OCI-LY7 (cell line): ENCODE measurements at regions not wholly inside any gene's neighbourhood (a gene's known extent, or its start where the extent isn't known, plus 50 kb on each side); places are given as distances from the start of the nearest gene placed in this dataset.

ENCODE experiments used
- BruUV-seq: library from RNA; stranded (reverse); fragments of 400-500 nt; replicated peaks from 2 replicates; lab custom pipeline; 2021; lab: Mats Ljungman, UMichigan
- CTCF ChIA-PET: fragments of 300-600 bp; sonication (Branson Sonifier 250); formaldehyde crosslinking; loops from one replicate; lab custom pipeline; 2022; ENCODE audit warnings: antibody characterized with exemption; ENCODE audit not compliant: unreplicated experiment; lab: Charles Lee
- POLR2A ChIA-PET: fragments of 300-600 bp; sonication (Branson Sonifier 250); formaldehyde crosslinking; loops from one replicate; lab custom pipeline; 2022; ENCODE audit warnings: antibody characterized with exemption; lab: Charles Lee
- DNase-seq: peaks from one replicate; pipeline ENCODE4 v3.0.0-alpha.2; 2015; ENCODE audit warnings: low spot score
- H2AFZ ChIP-seq: fragments of 200-600 bp; sonication (generic), shearing (Covaris generic); 2 replicates; pipeline ENCODE4 v1.6.1; 2014; ENCODE audit warnings: mild to moderate bottlenecking, antibody characterized with exemption, low read length, moderate library complexity
- H3K27ac ChIP-seq: fragments of 200-600 bp; sonication (generic); 2 replicates; pipeline ENCODE4 v1.5.1; 2014; ENCODE audit warnings: mixed run types, low read depth, mild to moderate bottlenecking, moderate library complexity, low read length, inconsistent platforms; ENCODE audit not compliant: poor library complexity, severe bottlenecking
- H3K36me3 ChIP-seq: fragments of 200-600 bp; sonication (generic); 2 replicates; pipeline ENCODE4 v1.6.1; 2014; ENCODE audit warnings: mild to moderate bottlenecking, antibody characterized with exemption, low read length, moderate library complexity, mixed read lengths; ENCODE audit not compliant: insufficient read depth
- H3K4me1 ChIP-seq: fragments of 200-600 bp; sonication (generic); 2 replicates; pipeline ENCODE4 v1.5.1; 2014; ENCODE audit warnings: mild to moderate bottlenecking, low read length; ENCODE audit not compliant: insufficient read depth, poor library complexity, severe bottlenecking
- H3K4me2 ChIP-seq: fragments of 200-600 bp; sonication (generic); 2 replicates; pipeline ENCODE4 v1.6.1; 2014; ENCODE audit warnings: mild to moderate bottlenecking, low read length
- H3K4me3 ChIP-seq: fragments of 200-600 bp; sonication (generic); 2 replicates; pipeline ENCODE4 v1.5.1; 2014; ENCODE audit warnings: mild to moderate bottlenecking, low read depth, low read length; ENCODE audit not compliant: poor library complexity, severe bottlenecking
- H3K79me2 ChIP-seq: fragments of 200-600 bp; sonication (generic); 2 replicates; pipeline ENCODE4 v1.6.1; 2016; ENCODE audit warnings: low read depth, mild to moderate bottlenecking, low read length, moderate library complexity, mixed read lengths; ENCODE audit not compliant: insufficient read depth
- H3K9me2 ChIP-seq: fragments of 200-600 bp; sonication (generic); 2 replicates; pipeline ENCODE4 v1.6.1; 2016; ENCODE audit warnings: mild to moderate bottlenecking, low read length, mixed read lengths; ENCODE audit not compliant: insufficient read depth
- H3K9me3 ChIP-seq: fragments of 200-600 bp; sonication (generic); 2 replicates; pipeline ENCODE4 v1.6.1; 2014; ENCODE audit warnings: mild to moderate bottlenecking, mixed run types, low read length, mixed read lengths
- H4K20me1 ChIP-seq: fragments of 200-600 bp; sonication (generic); 2 replicates; pipeline ENCODE4 v1.6.1; 2014; ENCODE audit warnings: mild to moderate bottlenecking, antibody characterized with exemption, low read length, moderate library complexity, mixed read lengths; ENCODE audit not compliant: insufficient read depth
- CTCF ChIP-seq: fragments of 200-600 bp; sonication (generic); conservative IDR thresholded peaks from 2 replicates; pipeline ENCODE4 v1.5.1; 2014; ENCODE audit warnings: mild to moderate bottlenecking, antibody characterized with exemption, low read length, moderate library complexity, mixed read lengths
- EZH2phosphoT487 ChIP-seq: fragments of 200-600 bp; sonication (generic); IDR thresholded peaks from 2 replicates; pipeline ENCODE4 v1.6.1; 2018; ENCODE audit warnings: low read depth, borderline replicate concordance, mild to moderate bottlenecking, mixed run types, antibody characterized with exemption, low read length, moderate library complexity, mixed read lengths
- intact Hi-C: fragments of 100-400 bp; cut with micrococcal nuclease; formaldehyde crosslinking; loops from one replicate; pipeline ENCODE4 v1.10.0; 2022; ENCODE audit not compliant: unreplicated experiment

- DNase-seq = no peak
- CTCF ChIA-PET = no interaction called here
- Histone ChIP-seq H3K27ac (no peak overlapping the region), H3K9me3 (no peaks in the 10 kb centered on the region), H2AFZ (no peak overlapping the region), H4K20me1 (no peaks in the 10 kb centered on the region), H3K4me2 (no peak overlapping the region), H3K4me3 (no peak overlapping the region), H3K36me3 (no peaks in the 10 kb centered on the region), H3K4me1 (no peaks in the 10 kb centered on the region), H3K79me2 (no peaks in the 10 kb centered on the region), H3K9me2 (no peaks in the 10 kb centered on the region)
- TF ChIP-seq EZH2phosphoT487 (no peak), CTCF (no peak)
- no TSS peak for BruUV-seq
- POLR2A ChIA-PET = no interaction called here
- intact Hi-C loops = no loop called here
Measured at GRCh38 chr2:189276277-189276676, 96.7 kb upstream of the COL5A2 start.

- H3K9me3 ChIP-seq = no peaks in the 10 kb centered on the region
- H3K79me2 ChIP-seq = no peaks in the 10 kb centered on the region
- POLR2A ChIA-PET = no interaction called here
- intact Hi-C loops = no loop called here
- H2AFZ ChIP-seq = no peak overlapping the region
- CTCF ChIA-PET = no interaction called here
- H4K20me1 ChIP-seq = no peaks in the 10 kb centered on the region
- no peaks in the 10 kb centered on the region for H3K9me2 ChIP-seq
- no peak for DNase-seq
- H3K4me1 ChIP-seq = no peaks in the 10 kb centered on the region
- no TSS peak for BruUV-seq
- H3K27ac ChIP-seq = no peak overlapping the region
- TF ChIP-seq CTCF = no peak
- H3K36me3 ChIP-seq = no peaks in the 10 kb centered on the region
- no peak overlapping the region for H3K4me3 ChIP-seq
- no peak overlapping the region for H3K4me2 ChIP-seq
Measured at GRCh38 chr2:189281201-189281600, 101.6 kb upstream of the COL5A2 start.

- Histone ChIP-seq H3K36me3 (no peaks in the 10 kb centered on the region), H4K20me1 (no peaks in the 10 kb centered on the region), H3K4me2 (no peak overlapping the region), H3K79me2 (no peaks in the 10 kb centered on the region), H3K9me2 (no peaks in the 10 kb centered on the region), H2AFZ (no peak overlapping the region), H3K27ac (no peak overlapping the region), H3K9me3 (no peaks in the 10 kb centered on the region), H3K4me1 (no peaks in the 10 kb centered on the region), H3K4me3 (no peak overlapping the region)
- no TSS peak for BruUV-seq
- intact Hi-C loops = no loop called here
- POLR2A ChIA-PET = interaction anchor here (0.6 to 0.7 kb wide), 2 partner anchors 93 to 228 kb away, joined by 3 read pairs; no protein-coding TSS in a partner anchor
- DNase-seq = no peak
- CTCF ChIA-PET = no interaction called here
- TF ChIP-seq EZH2phosphoT487 = no peak
- TF ChIP-seq CTCF = no peak
Measured at GRCh38 chr2:189285349-189285748, 105.8 kb upstream of the COL5A2 start.
